ENCODE measurements at regions not wholly inside any gene's neighbourhood (a gene's known extent, or its start where the extent isn't known, plus 50 kb on each side); places are given as distances from the start of the nearest gene placed in this dataset.

DNA sequence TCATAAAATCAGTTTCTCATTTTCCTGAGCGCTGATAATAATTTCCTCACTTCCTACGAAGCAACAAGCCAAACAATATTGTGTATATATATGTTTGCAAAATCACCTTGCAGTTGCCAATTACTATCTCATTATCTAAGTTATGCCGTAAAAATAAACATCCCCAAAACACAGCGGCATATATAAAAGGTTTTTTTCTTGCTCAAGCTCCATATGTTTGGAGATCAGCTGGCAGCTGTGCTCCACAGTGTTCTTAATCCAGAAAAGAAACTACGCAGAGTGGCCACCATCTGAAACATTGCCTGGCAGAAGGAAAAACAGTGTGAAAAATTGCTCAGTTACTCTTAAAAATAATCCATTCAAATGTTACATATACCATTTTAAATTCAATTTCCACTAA lies 951.4 kb downstream of the PLOD2 start:
- no TSS peak for BruUV-seq (replicated peaks)
- no peaks in the 10 kb centered on the region for H3K27me3 Mint-ChIP-seq (ENCODE audit: insufficient read depth, unreplicated experiment)
- H3K4me3 Mint-ChIP-seq (ENCODE audit: unreplicated experiment), result no peak overlapping the region
- POLR2A ChIA-PET, result interaction anchor here (0.6 kb wide), 1 partner anchor 10 kb away, joined by 3 read pairs; no protein-coding TSS in a partner anchor
- no peaks in the 10 kb centered on the region for H3K4me1 Mint-ChIP-seq (ENCODE audit: insufficient read depth, unreplicated experiment)
- intact Hi-C loops (cut with micrococcal nuclease), result no loop called here
- no peak for DNase-seq (ENCODE audit: unreplicated experiment)
- H3K9me3 Mint-ChIP-seq (ENCODE audit: unreplicated experiment), result no peaks in the 10 kb centered on the region
- no peak overlapping the region for H3K27ac Mint-ChIP-seq (ENCODE audit: low read depth, unreplicated experiment)
- CTCF ChIA-PET, result interaction anchor here (0.6 kb wide), 1 partner anchor 170 kb away, joined by 3 read pairs; no protein-coding TSS in a partner anchor
- TF ChIP-seq, protein P1, sequence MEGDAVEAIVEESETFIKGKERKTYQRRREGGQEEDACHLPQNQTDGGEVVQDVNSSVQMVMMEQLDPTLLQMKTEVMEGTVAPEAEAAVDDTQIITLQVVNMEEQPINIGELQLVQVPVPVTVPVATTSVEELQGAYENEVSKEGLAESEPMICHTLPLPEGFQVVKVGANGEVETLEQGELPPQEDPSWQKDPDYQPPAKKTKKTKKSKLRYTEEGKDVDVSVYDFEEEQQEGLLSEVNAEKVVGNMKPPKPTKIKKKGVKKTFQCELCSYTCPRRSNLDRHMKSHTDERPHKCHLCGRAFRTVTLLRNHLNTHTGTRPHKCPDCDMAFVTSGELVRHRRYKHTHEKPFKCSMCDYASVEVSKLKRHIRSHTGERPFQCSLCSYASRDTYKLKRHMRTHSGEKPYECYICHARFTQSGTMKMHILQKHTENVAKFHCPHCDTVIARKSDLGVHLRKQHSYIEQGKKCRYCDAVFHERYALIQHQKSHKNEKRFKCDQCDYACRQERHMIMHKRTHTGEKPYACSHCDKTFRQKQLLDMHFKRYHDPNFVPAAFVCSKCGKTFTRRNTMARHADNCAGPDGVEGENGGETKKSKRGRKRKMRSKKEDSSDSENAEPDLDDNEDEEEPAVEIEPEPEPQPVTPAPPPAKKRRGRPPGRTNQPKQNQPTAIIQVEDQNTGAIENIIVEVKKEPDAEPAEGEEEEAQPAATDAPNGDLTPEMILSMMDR (IDR thresholded peaks at IDR 0.05; ENCODE audit: unreplicated experiment), result no peak
- no peaks in the 10 kb centered on the region for H3K36me3 Mint-ChIP-seq (ENCODE audit: insufficient read depth, unreplicated experiment)

DNA sequence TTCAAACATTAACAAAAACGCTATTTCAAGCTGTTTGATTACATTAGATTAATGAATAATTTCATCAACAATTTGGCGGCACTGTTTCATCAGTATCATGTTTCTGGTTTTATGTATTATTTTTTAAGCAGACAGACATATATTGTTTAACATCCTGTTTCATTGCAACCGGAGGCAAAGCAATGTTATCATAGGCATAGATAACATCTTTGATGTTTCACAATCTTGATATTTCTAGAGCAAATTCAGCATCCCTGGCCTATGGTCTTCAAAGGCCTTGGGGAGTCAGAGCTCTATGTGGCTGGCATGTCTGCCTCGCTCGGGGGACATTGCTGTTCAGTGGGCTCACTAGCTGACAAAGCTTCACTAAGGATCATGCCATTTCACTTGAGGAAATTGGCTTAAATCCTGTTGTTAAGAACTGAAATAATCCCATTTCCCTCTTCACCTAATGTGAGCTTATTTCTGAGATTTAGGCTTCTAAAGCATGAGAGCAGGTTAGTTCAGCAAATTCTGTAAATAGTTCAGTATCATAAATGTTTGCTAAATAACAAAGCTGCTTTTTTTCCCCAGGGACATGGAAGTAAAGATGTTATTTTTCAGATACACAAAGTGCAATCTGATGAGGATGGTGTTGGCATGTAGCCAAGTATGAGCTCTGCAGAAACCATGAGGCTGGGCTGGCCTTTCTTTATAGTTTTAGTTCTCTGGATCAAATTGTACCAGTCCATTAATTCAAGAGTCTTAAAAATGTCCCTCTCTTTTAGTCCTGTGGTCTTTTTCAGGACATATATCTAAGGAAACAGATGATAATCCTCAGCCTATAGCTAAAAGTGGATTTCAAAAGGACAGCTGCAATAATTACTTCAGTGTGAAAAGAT lies 941.4 kb downstream of the PLOD2 start:
- no peaks in the 10 kb centered on the region for H3K36me3 Mint-ChIP-seq (ENCODE audit: insufficient read depth, unreplicated experiment)
- no peak overlapping the region for H3K27ac Mint-ChIP-seq (ENCODE audit: low read depth, unreplicated experiment)
- ChIA-PET POLR2A (interaction anchor here (1.0 kb wide), 1 partner anchor 10 kb away, joined by 3 read pairs; no protein-coding TSS in a partner anchor), CTCF (interaction anchor here (0.6 to 0.7 kb wide), 2 partner anchors 8 to 808 kb away, joined by 3 to 4 read pairs; no protein-coding TSS in a partner anchor)
- no peak for DNase-seq (ENCODE audit: unreplicated experiment)
- no TSS peak for BruUV-seq (replicated peaks)
- intact Hi-C loops (cut with micrococcal nuclease), result no loop called here
- TF ChIP-seq, protein P1 (IDR thresholded peaks at IDR 0.05; ENCODE audit: unreplicated experiment), result no peak
- no peaks in the 10 kb centered on the region for H3K27me3 Mint-ChIP-seq (ENCODE audit: insufficient read depth, unreplicated experiment)
- no peaks in the 10 kb centered on the region for H3K9me3 Mint-ChIP-seq (ENCODE audit: unreplicated experiment)
- no peak overlapping the region for H3K4me3 Mint-ChIP-seq (ENCODE audit: unreplicated experiment)
- no peaks in the 10 kb centered on the region for H3K4me1 Mint-ChIP-seq (ENCODE audit: insufficient read depth, unreplicated experiment)

DNA sequence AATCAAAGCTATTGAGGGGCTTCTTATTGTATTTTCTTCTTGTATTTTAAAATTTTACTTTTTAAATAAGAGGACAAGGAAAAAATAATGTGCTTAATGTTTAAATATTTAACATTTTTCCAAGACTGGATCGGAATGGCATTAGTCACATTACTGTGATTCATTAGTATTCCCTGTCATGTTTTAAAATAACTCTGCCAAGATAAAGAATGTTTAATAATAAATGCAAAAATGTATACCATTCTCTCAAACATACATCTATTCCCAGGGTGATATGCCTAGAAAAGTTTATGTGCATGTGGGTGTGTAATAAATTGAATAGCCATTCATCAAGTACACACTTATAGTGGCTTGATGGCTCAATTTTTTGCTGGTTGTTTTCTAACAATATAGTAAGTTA lies 936.1 kb downstream of the PLOD2 start:
- Mint-ChIP-seq H3K9me3 (ENCODE audit: unreplicated experiment) (no peaks in the 10 kb centered on the region), H3K4me1 (ENCODE audit: insufficient read depth, unreplicated experiment) (no peaks in the 10 kb centered on the region), H3K27ac (ENCODE audit: low read depth, unreplicated experiment) (no peak overlapping the region), H3K27me3 (ENCODE audit: insufficient read depth, unreplicated experiment) (no peaks in the 10 kb centered on the region), H3K36me3 (ENCODE audit: insufficient read depth, unreplicated experiment) (no peaks in the 10 kb centered on the region), H3K4me3 (ENCODE audit: unreplicated experiment) (no peak overlapping the region)
- ChIA-PET CTCF (no interaction called here), POLR2A (no interaction called here)
- no TSS peak for BruUV-seq (replicated peaks)
- TF ChIP-seq, protein P1 (IDR thresholded peaks at IDR 0.05; ENCODE audit: unreplicated experiment), result no peak
- intact Hi-C loops (cut with micrococcal nuclease), result no loop called here
- DNase-seq (ENCODE audit: unreplicated experiment), result no peak

DNA sequence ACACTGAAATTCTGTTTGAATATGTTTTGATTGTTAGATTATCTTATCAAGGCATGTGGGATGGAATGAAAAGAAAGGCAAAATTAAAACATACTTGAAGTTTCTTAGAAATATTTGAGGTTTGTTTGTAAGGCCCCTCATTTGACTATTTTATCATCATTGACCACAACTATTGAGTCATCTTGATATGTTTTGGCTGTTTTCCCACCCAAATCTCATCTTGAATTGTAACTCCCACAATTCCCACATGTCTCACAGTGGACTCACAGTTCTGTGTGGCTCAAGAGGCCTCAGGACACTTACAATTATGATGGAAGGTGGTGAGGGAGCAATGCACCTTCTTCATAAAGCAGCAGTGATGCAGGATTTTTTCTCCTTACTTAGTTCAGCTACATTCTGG lies 917.1 kb downstream of the PLOD2 start:
- no peaks in the 10 kb centered on the region for H3K4me1 Mint-ChIP-seq (ENCODE audit: insufficient read depth, unreplicated experiment)
- CTCF ChIA-PET, result no interaction called here
- no TSS peak for BruUV-seq (replicated peaks)
- H3K36me3 Mint-ChIP-seq (ENCODE audit: insufficient read depth, unreplicated experiment), result no peaks in the 10 kb centered on the region
- peak; percentile 6 for DNase-seq (ENCODE audit: unreplicated experiment)
- POLR2A ChIA-PET, result no interaction called here
- intact Hi-C loops (cut with micrococcal nuclease), result no loop called here
- H3K4me3 Mint-ChIP-seq (ENCODE audit: unreplicated experiment), result no peak overlapping the region
- TF ChIP-seq, protein P1 (IDR thresholded peaks at IDR 0.05; ENCODE audit: unreplicated experiment), result no peak
- peak overlapping the region; percentile 59 for H3K27ac Mint-ChIP-seq (ENCODE audit: low read depth, unreplicated experiment)
- peaks cover 14% of the 10 kb centered on the region for H3K9me3 Mint-ChIP-seq (ENCODE audit: unreplicated experiment)
- H3K27me3 Mint-ChIP-seq (ENCODE audit: insufficient read depth, unreplicated experiment), result no peaks in the 10 kb centered on the region
